GM06990 (cell line): ENCODE measurements at regions not wholly inside any gene's neighbourhood (a gene's known extent, or its start where the extent isn't known, plus 50 kb on each side); places are given as distances from the start of the nearest gene placed in this dataset.

ENCODE experiments used
- DNase-seq: peaks from one replicate; pipeline ENCODE4 v3.0.0-alpha.2; 2011; ENCODE audit not compliant: insufficient read length; ENCODE audit errors: extremely low read depth
- H3K27me3 ChIP-seq: replicated peaks from 2 replicates; pipeline ENCODE4 v1.6.0; 2011; ENCODE audit warnings: low read length; ENCODE audit not compliant: control insufficient read depth, insufficient read depth
- H3K36me3 ChIP-seq: 2 replicates; pipeline ENCODE4 v1.5.1; 2011; ENCODE audit warnings: low read length; ENCODE audit not compliant: control insufficient read depth, insufficient read depth
- H3K4me3 ChIP-seq: replicated peaks from 2 replicates; pipeline ENCODE4 v1.5.1; 2011; ENCODE audit warnings: low read depth, mild to moderate bottlenecking, control low read depth, low read length
- TF ChIP-seq, protein P1 (sequence below): IDR thresholded peaks from 2 replicates; pipeline ENCODE4 v1.5.1; 2011; ENCODE audit warnings: low read length, control low read depth, mild to moderate bottlenecking, inconsistent platforms; ENCODE audit not compliant: insufficient read depth, poor library complexity, severe bottlenecking

- TF ChIP-seq, protein P1, sequence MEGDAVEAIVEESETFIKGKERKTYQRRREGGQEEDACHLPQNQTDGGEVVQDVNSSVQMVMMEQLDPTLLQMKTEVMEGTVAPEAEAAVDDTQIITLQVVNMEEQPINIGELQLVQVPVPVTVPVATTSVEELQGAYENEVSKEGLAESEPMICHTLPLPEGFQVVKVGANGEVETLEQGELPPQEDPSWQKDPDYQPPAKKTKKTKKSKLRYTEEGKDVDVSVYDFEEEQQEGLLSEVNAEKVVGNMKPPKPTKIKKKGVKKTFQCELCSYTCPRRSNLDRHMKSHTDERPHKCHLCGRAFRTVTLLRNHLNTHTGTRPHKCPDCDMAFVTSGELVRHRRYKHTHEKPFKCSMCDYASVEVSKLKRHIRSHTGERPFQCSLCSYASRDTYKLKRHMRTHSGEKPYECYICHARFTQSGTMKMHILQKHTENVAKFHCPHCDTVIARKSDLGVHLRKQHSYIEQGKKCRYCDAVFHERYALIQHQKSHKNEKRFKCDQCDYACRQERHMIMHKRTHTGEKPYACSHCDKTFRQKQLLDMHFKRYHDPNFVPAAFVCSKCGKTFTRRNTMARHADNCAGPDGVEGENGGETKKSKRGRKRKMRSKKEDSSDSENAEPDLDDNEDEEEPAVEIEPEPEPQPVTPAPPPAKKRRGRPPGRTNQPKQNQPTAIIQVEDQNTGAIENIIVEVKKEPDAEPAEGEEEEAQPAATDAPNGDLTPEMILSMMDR: no peak
- Histone ChIP-seq H3K36me3 (no peaks in the 10 kb centered on the region), H3K27me3 (no peaks in the 10 kb centered on the region), H3K4me3 (no peak overlapping the region)
- DNase-seq: no peak
Observed at GRCh38 chr1:213324859-213325258, 273.8 kb downstream of the RPS6KC1 start.

- TF ChIP-seq, protein P1: no peak
- Histone ChIP-seq H3K27me3 (no peaks in the 10 kb centered on the region), H3K36me3 (no peaks in the 10 kb centered on the region), H3K4me3 (no peak overlapping the region)
- DNase-seq: no peak
Observed at GRCh38 chr1:213325482-213325881, 274.4 kb downstream of the RPS6KC1 start.

DNA sequence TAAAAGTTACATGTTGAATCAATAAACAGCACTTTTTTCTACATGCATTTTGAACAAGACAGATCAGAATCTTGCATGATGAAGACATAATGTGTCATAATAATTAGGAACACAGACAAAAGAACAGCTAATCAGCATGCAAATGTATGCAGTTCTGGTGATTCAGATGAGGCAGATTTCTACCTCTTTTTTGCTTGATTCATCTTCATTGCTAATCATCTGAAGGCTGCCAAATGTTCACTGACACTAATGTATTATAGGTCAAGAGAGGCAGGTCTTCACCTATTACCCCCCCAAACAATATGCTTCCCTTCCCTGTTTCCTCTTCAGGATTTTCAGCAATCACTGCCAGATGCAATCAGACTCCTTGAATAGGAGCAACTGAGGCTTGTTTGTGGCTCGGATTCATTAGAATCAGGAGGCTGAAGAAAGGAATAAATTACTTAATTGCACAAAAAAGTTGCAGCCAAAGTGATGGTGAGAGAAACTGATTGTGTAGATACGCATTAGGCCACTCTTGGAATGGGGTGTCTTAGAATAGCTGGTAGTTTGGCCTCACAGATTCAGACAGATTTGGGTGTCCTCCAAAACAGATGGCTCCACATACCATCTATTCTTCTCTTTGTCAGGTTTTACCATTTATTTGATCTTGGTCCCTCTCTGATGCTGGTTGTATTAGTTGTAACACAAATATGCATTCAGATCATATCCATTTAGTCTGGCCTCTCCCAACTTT is 275.4 kb downstream of the RPS6KC1 start:
- H3K36me3 ChIP-seq: no peaks in the 10 kb centered on the region
- DNase-seq: no peak
- no peak overlapping the region for H3K4me3 ChIP-seq
- H3K27me3 ChIP-seq: no peaks in the 10 kb centered on the region; the same call in 1 of the 2 replicates
- TF ChIP-seq, protein P1: no peak

DNA sequence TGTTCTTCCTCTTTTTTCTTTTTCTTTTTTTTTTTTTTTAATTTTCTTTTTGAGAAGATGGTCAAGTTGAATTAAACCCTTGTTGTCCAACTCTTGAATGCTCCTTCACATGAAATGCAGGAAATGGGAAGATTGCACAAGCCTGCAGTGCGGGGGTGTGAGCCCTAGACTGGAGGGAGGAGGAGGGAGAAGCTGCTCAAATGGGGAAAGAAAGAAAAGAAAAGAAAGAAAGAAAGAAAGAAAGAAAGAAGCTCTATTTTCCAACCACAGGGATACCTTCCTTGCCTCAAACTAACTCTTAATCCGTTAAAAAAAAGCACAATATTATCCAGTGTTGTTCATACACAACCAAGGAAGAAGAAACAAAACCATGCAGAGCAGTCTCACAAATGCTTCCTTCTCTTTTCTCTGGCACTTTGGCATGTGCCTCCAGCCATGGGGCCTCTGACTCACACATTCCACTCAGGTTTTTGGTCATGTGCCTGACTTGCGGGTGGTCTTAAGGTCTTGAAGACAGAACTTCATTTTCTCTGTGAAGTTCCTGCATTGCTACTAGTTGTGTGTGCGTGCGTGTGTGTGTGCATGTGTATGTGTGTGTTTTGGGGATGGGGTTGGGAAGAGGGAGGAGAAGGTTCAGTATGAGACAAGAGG is 276.1 kb downstream of the RPS6KC1 start:
- no peak for DNase-seq
- no peaks in the 10 kb centered on the region; the same call in 1 of the 2 replicates for H3K27me3 ChIP-seq
- TF ChIP-seq, protein P1: no peak
- no peaks in the 10 kb centered on the region for H3K36me3 ChIP-seq
- no peak overlapping the region for H3K4me3 ChIP-seq

GRCh38 chr1:213329406-213330008 is 278.5 kb downstream of the RPS6KC1 start:
- Histone ChIP-seq H3K4me3 (no peak overlapping the region), H3K36me3 (no peaks in the 10 kb centered on the region), H3K27me3 (no peaks in the 10 kb centered on the region; the same call in 1 of the 2 replicates)
- no peak for DNase-seq
- TF ChIP-seq, protein P1: no peak
